HG03095 (cell line): ENCODE measurements at regions not wholly inside any gene's neighbourhood (a gene's known extent, or its start where the extent isn't known, plus 50 kb on each side); places are given as distances from the start of the nearest gene placed in this dataset.
"Not testable (repeated sequence)": the region's sequence is repeated elsewhere in the genome, so short reads cannot be mapped to it uniquely, and the experiment has no call there.

Source experiments
- ATAC-seq: cut with Tn5 transposase; IDR thresholded peaks from one replicate; pipeline ENCODE4 v1.9.1; 2021; ENCODE audit warnings: moderate library complexity; ENCODE audit not compliant: unreplicated experiment

- no peak for ATAC-seq
Observed at GRCh38 chr1:58256546-58256945, 290.0 kb downstream of the OMA1 start.

GRCh38 chr1:58256041-58256440 lies 290.5 kb downstream of the OMA1 start:
- no peak for ATAC-seq

GRCh38 chr1:58255192-58255591 lies 291.3 kb downstream of the OMA1 start:
- no peak for ATAC-seq

GRCh38 chr1:58251430-58252073 lies 295.0 kb downstream of the OMA1 start:
- ATAC-seq = no peak

GRCh38 chr1:58250587-58250948 lies 296.0 kb downstream of the OMA1 start:
- ATAC-seq = no peak

- ATAC-seq = no peak
Observed at GRCh38 chr1:58249737-58250586, 296.6 kb downstream of the OMA1 start.

GRCh38 chr1:58249388-58249736 lies 297.2 kb downstream of the OMA1 start:
- ATAC-seq = no peak

GRCh38 chr1:58248791-58249190 lies 297.7 kb downstream of the OMA1 start:
- no peak for ATAC-seq

- no peak for ATAC-seq
Observed at GRCh38 chr1:58248072-58248471, 298.5 kb downstream of the OMA1 start.

- ATAC-seq = no peak
Observed at GRCh38 chr1:58246549-58246948, 300.0 kb downstream of the OMA1 start.

GRCh38 chr1:58244872-58245271 lies 301.7 kb downstream of the OMA1 start:
- no peak for ATAC-seq

GRCh38 chr1:58238846-58239245 lies 307.7 kb downstream of the OMA1 start:
- no peak for ATAC-seq

- ATAC-seq = no peak
Observed at GRCh38 chr1:58233729-58234128, 312.8 kb downstream of the OMA1 start.

- ATAC-seq = no peak
Observed at GRCh38 chr1:58231204-58231603, 315.3 kb downstream of the OMA1 start.

- ATAC-seq = no peak
Observed at GRCh38 chr1:58227604-58228003, 318.9 kb downstream of the OMA1 start.

GRCh38 chr1:58223522-58223921 lies 323.0 kb downstream of the OMA1 start:
- ATAC-seq = no peak

- no peak for ATAC-seq
Observed at GRCh38 chr1:58220836-58221472, 325.6 kb downstream of the OMA1 start.

GRCh38 chr1:58216169-58216568 lies 330.4 kb downstream of the OMA1 start:
- not testable (repeated sequence) for ATAC-seq

GRCh38 chr1:58214674-58215073 lies 331.9 kb downstream of the OMA1 start:
- no peak for ATAC-seq

GRCh38 chr1:58211869-58212268 lies 334.7 kb downstream of the OMA1 start:
- ATAC-seq = no peak

- no peak for ATAC-seq
Observed at GRCh38 chr1:58209575-58209974, 337.0 kb downstream of the OMA1 start.

GRCh38 chr1:58206749-58207148 lies 339.8 kb downstream of the OMA1 start:
- no peak for ATAC-seq
